ENCODE measurements at regions not wholly inside any gene's neighbourhood (a gene's known extent, or its start where the extent isn't known, plus 50 kb on each side); places are given as distances from the start of the nearest gene placed in this dataset.

- CTCF ChIA-PET: no interaction called here
- POLR2A ChIA-PET (ENCODE audit: unreplicated experiment): no interaction called here
These were observed 138.1 kb upstream of the DMRT1 start for GRCh38 chr9:703392-703791.

GRCh38 chr9:706073-706472 is 135.4 kb upstream of the DMRT1 start:
- intact Hi-C loops (cut with micrococcal nuclease): no loop called here
- Histone ChIP-seq H3K27me3 (ENCODE audit: low read length) (no peaks in the 10 kb centered on the region), H3K4me3 (ENCODE audit: low read length) (peak overlapping the region; percentile 69), H3F3A (ENCODE audit: low read length, unreplicated experiment) (no peaks in the 10 kb centered on the region), H3K9me3 (ENCODE audit: low read length) (no peaks in the 10 kb centered on the region), H3K27ac (ENCODE audit: low read length) (peak overlapping the region; percentile 38), H3K9ac (ENCODE audit: low read length) (peak overlapping the region; percentile 68), H3K9me2 (replicated peaks; ENCODE audit: low read length) (no peaks in the 10 kb centered on the region), H2AFZ (ENCODE audit: low read length) (peak overlapping the region; percentile 87), H4K20me1 (ENCODE audit: low read length) (no peaks in the 10 kb centered on the region), H3K36me3 (ENCODE audit: low read depth, low read length) (peaks cover 5% of the 10 kb centered on the region; the same call in 1 of the 2 replicates), H3K4me1 (ENCODE audit: insufficient read depth, low read length) (peaks cover 21% of the 10 kb centered on the region), H3K79me2 (ENCODE audit: low read length) (peaks cover 10% of the 10 kb centered on the region), H3K4me2 (ENCODE audit: low read length) (peak overlapping the region; percentile 96)
- CTCF ChIA-PET: no interaction called here
- TF ChIP-seq EZH2 (IDR thresholded peaks at IDR 0.05; ENCODE audit: low read length, unreplicated experiment): no peak
- no peak for TF ChIP-seq CTCF (conservative IDR thresholded peaks at IDR 0.05; ENCODE audit: low read depth, low read length)
- no peak for DNase-seq
- POLR2A ChIA-PET (ENCODE audit: unreplicated experiment): no interaction called here
- ATAC-seq: no peak
- BruUV-seq (replicated peaks): no TSS peak

More at GRCh38 chr9:703392-703791, 138.1 kb upstream of the DMRT1 start:
- Histone ChIP-seq H2AFZ (ENCODE audit: low read length) (no peak overlapping the region), H3K4me2 (ENCODE audit: low read length) (no peak overlapping the region), H3K9me3 (ENCODE audit: low read length) (no peaks in the 10 kb centered on the region), H3K27ac (ENCODE audit: low read length) (no peak overlapping the region), H3F3A (ENCODE audit: low read length, unreplicated experiment) (no peaks in the 10 kb centered on the region), H4K20me1 (ENCODE audit: low read length) (no peaks in the 10 kb centered on the region), H3K4me1 (ENCODE audit: insufficient read depth, low read length) (peaks cover 17% of the 10 kb centered on the region), H3K36me3 (ENCODE audit: low read depth, low read length) (no peaks in the 10 kb centered on the region), H3K4me3 (ENCODE audit: low read length) (no peak overlapping the region), H3K27me3 (ENCODE audit: low read length) (no peaks in the 10 kb centered on the region), H3K79me2 (ENCODE audit: low read length) (peaks cover 2% of the 10 kb centered on the region; the same call in 1 of the 2 replicates), H3K9me2 (replicated peaks; ENCODE audit: low read length) (no peaks in the 10 kb centered on the region), H3K9ac (ENCODE audit: low read length) (no peak overlapping the region)
- TF ChIP-seq CTCF (conservative IDR thresholded peaks at IDR 0.05; ENCODE audit: low read depth, low read length) (no peak), EZH2 (IDR thresholded peaks at IDR 0.05; ENCODE audit: low read length, unreplicated experiment) (no peak), EZH2phosphoT487 (IDR thresholded peaks at IDR 0.05; ENCODE audit: borderline replicate concordance, low read length) (no peak)
- DNase-seq: no peak
- BruUV-seq (replicated peaks): no TSS peak
- no peak for ATAC-seq
- intact Hi-C loops (cut with micrococcal nuclease): no loop called here

- peak overlapping the region; percentile 38 for H3K27ac ChIP-seq (ENCODE audit: low read length)
- H3K4me3 ChIP-seq (ENCODE audit: low read length): peak overlapping the region; percentile 69
- CTCF ChIA-PET: interaction anchor here (0.6 to 0.8 kb wide), 2 partner anchors 97 to 303 kb away, joined by 4 to 5 read pairs; no protein-coding TSS in a partner anchor
- no peaks in the 10 kb centered on the region for H3K9me2 ChIP-seq (replicated peaks; ENCODE audit: low read length)
- peak overlapping the region; percentile 68 for H3K9ac ChIP-seq (ENCODE audit: low read length)
- POLR2A ChIA-PET (ENCODE audit: unreplicated experiment): no interaction called here
- no peak for TF ChIP-seq CTCF (conservative IDR thresholded peaks at IDR 0.05; ENCODE audit: low read depth, low read length)
- TF ChIP-seq EZH2 (IDR thresholded peaks at IDR 0.05; ENCODE audit: low read length, unreplicated experiment): no peak
- no peak for TF ChIP-seq EZH2phosphoT487 (IDR thresholded peaks at IDR 0.05; ENCODE audit: borderline replicate concordance, low read length)
- DNase-seq (peak; percentile 49), ATAC-seq (peak; percentile 91)
- BruUV-seq (replicated peaks): no TSS peak
- peaks cover 21% of the 10 kb centered on the region for H3K4me1 ChIP-seq (ENCODE audit: insufficient read depth, low read length)
- intact Hi-C loops (cut with micrococcal nuclease): no loop called here
- peak overlapping the region; percentile 87 for H2AFZ ChIP-seq (ENCODE audit: low read length)
- H4K20me1 ChIP-seq (ENCODE audit: low read length): no peaks in the 10 kb centered on the region
- no peaks in the 10 kb centered on the region for H3K27me3 ChIP-seq (ENCODE audit: low read length)
- peak overlapping the region; percentile 96 for H3K4me2 ChIP-seq (ENCODE audit: low read length)
- peaks cover 10% of the 10 kb centered on the region for H3K79me2 ChIP-seq (ENCODE audit: low read length)
- H3K9me3 ChIP-seq (ENCODE audit: low read length): no peaks in the 10 kb centered on the region
- no peaks in the 10 kb centered on the region for H3F3A ChIP-seq (ENCODE audit: low read length, unreplicated experiment)
- peaks cover 10% of the 10 kb centered on the region; the same call in 1 of the 2 replicates for H3K36me3 ChIP-seq (ENCODE audit: low read depth, low read length)
These were observed 134.7 kb upstream of the DMRT1 start for GRCh38 chr9:706606-707459.
